HUDEP-2 (cell line): ENCODE measurements at regions not wholly inside any gene's neighbourhood (a gene's known extent, or its start where the extent isn't known, plus 50 kb on each side); places are given as distances from the start of the nearest gene placed in this dataset.
"Not testable (repeated sequence)": the region's sequence is repeated elsewhere in the genome, so short reads cannot be mapped to it uniquely, and the experiment has no call there.

Source experiments
- DNase-seq, 76 experiments: peaks; one replicate each; lab custom pipeline; 2025; ENCODE audit not compliant: unreplicated experiment in 76 of 76; lab: John Stamatoyannopoulos, UW

DNA sequence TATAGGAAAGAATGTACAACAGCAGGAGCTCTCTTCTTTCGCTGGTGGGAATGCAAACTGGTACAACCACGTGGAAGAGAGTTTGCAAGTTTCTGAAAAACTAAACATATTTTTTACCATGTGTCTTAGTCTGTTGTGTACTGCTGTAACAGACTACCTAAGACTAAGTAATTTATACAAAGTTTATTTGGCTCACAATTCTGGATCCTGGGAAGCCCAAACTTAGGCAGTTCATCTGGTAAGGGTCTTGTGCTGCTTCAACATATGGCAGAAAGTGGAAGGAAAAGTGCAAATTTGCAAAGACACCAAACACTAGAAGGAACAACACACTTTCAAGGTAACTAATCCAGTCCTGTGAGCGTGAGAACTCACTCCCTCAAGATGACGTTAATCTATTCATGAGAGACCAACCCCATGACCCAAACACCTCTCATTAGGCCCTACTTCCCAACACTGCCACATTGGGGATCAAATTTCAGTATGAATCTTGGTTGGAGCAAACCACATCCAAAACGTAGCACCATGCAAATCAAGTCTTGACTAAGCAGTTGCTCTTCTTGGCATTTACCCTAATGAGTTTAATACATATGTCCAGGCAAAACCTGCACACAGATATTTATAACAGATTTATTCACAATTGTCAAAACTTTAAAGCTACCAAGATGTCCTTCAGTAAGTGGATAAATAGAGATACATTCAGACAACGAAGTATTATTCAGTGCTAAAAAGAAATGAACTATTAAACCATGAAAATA is 481.9 kb upstream of the FOXG1 start:
- no peak for DNase-seq

DNA sequence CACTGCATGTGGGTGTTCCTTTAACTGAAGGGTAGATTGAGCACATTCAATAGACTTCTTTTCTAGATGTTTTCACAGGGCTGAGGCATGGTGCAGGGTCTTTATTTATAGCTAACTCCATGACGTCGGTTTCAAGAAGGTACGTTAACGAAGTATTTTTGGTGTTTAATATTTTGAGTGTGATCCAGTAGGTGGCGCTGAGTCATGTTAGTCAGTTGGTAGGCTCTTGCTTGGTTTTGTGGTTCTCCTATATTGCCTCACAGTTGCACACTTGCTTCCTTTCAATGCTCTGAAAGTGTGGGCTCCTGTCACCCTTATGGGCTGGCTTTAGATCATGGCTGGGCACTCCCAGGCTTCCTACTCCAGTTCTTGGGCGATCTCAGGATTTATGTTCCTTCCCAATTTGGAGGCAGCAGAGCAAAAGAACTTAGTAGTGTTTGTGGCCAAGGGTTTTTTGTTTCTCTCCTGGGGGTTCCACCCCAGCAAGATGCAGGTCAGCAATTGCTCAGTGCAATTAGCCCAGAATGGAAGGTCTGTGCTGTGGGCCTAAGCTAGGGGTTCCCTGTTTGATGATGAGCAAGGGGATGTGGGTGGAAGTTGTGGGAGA is 471.6 kb upstream of the FOXG1 start:
- peak in 3 of 76 experiments; percentile 0 to 4 (median 2) for DNase-seq

DNA sequence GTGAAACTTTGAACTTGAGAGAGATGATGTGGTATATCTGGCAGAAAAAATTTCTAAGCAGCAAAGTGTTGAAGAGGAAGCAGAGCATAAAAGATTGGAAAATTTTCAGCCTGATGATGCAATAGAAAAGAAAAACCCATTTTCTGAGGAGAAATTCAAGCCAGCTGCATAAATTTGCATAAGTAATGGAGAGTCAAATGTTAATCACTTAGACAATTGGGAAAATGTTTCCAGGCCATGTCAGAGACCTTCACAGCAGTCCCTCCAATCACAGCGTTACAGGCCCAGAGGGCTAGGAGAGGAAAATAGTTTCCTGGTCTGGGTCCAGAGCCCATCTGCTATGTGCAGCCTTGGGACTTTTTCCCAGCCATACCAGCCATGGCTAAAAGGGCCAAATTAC is 469.0 kb upstream of the FOXG1 start:
- no peak for DNase-seq

DNA sequence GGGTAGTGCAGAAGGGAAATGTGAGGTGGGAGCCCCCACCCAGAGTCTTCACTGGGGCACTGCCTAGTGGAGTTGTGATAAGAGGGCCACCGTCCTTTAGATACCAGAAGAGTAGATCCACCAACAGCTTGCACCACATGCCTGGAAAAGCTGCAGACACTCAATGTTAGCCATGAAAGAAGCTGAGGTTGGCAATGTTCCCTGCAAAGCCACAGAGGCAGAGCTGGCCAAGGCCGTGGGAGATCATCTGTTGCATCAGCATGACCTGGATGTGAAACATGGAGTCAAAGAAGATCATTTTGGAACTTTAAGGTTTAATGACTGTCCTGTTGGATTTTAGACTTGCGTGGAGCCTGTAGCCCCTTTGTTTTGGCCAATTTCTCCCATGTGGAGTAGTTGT is 468.4 kb upstream of the FOXG1 start:
- DNase-seq: no peak

DNA sequence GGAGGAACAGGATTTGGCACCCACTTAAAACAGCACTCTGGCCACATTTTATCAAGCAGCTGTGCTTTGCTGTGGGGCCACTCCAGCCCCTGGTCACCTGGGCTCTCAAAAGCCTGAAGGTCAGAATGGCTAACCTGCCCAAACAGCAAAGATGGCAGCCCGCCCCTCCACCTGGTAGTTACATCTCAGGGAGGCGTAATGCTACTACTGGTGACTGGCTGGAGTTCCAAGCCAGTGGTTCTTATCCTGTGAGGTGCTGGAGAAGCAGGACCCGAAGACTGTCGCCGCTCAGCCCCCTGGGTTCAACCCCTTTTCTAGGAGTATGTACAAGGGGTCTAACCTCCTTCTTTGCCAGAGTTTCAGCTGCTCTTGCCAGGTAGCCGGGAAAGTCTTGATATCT is 467.4 kb upstream of the FOXG1 start:
- no peak for DNase-seq

DNA sequence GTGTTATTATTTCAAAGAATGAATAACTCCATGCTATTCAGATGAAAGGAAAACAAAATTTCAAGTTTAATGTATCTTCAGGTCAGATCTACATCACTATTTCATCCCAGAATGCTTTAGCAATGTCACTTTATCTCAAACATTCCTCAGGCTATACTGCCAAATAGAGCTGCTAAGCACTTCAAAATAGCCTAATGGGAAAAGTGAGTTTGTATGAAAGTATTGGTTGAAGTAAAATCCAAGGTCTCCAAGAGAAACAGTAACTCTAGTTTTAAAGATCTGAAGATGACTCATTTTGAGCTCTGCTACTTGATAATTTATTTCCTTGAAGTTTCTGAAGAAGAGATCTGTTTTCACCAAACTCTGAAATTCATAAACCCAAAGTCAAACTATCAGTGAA is 466.2 kb upstream of the FOXG1 start:
- no peak for DNase-seq

DNA sequence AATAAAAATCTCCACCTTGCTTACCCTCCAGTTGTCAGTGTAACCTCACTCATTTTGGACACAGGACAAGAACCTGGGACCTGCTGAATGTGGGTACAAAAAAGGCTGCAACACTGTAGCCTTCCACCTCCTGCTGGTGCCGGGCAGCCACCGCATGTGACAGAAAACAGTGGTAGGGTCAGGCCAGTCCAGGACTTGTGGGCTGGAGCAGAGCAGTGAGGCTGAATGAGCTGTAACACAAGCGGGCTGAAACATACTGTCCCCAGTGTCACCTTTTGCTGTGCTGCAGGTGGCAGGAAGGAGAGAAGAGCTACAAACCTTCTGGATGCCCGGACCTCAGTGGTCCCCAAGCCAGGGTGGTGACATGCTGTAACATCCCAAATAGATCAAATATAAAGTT is 465.4 kb upstream of the FOXG1 start:
- no peak for DNase-seq

DNA sequence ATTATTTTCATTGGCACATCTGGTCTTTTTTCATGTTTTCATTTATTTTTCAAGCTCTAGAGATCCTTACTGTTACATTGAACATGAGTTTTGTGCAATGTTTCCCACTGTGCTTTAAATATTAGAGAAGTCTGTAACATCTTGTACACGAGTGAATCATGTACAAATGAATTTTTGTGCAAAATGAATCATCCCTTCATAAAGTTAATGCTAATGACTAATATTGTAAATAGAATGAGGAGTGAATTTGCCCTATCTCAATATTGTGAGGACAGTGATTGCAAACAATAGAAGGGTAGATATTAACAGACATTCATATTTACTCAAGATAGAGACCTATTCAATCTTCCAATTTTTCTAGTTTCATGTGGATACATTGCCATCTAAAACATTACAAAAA is 463.3 kb upstream of the FOXG1 start:
- DNase-seq: no peak

DNA sequence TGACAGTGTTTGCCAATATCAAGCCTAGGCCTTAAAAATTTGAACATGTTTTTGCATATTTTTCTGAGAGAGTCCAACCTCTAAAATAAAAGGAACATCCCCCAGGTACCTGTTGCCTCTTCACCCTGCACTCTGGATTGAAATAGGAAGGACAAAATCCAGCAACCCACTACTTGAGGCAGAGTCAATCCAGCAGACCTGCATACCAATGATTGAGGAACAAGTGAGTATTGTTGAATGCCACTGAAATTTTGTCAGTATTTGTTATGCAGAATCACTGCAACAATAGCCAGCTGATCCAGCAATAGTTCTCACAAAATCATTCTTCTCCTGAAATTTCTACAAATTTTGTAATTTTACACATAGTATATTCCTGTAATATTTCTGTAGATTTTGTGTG is 460.6 kb upstream of the FOXG1 start:
- no peak for DNase-seq

DNA sequence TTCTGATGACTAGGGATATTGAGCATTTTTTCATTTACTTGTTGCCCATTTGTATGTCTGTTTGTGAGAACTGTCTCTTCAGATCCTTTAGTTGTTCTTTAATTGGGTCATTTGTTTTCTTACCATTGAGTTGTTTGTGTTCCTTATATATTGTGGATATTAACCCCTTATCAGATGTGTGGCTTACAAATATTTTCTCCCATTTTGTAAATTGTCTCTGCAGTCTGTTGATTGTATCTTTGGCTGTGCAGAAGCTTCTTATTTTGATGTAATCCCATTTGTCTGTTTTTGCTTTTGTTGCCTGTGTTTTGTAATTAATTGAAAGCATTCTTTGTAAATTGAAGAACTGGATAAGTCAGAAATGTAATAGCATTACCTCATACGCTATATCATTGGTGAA is 459.1 kb upstream of the FOXG1 start:
- DNase-seq: no peak

DNA sequence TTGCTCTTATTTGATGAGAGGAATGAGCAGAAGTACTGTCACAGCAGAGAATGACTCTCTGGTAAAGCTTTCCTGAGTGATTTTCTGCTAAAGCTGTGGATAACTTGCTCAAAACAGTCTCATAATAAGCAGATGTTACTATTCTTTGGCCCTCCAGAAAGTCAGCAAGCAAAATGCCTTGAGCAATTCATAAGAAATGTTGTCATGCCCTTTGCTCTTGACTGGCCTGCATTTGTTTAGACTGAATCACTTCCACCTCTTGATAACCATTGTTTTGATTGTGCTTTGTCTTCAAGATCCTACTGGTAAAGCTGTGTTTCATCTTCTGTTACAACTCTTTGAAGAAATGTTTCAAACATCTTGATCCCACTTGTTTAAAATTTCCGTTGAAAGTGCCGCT is 457.9 kb upstream of the FOXG1 start:
- no peak for DNase-seq

DNA sequence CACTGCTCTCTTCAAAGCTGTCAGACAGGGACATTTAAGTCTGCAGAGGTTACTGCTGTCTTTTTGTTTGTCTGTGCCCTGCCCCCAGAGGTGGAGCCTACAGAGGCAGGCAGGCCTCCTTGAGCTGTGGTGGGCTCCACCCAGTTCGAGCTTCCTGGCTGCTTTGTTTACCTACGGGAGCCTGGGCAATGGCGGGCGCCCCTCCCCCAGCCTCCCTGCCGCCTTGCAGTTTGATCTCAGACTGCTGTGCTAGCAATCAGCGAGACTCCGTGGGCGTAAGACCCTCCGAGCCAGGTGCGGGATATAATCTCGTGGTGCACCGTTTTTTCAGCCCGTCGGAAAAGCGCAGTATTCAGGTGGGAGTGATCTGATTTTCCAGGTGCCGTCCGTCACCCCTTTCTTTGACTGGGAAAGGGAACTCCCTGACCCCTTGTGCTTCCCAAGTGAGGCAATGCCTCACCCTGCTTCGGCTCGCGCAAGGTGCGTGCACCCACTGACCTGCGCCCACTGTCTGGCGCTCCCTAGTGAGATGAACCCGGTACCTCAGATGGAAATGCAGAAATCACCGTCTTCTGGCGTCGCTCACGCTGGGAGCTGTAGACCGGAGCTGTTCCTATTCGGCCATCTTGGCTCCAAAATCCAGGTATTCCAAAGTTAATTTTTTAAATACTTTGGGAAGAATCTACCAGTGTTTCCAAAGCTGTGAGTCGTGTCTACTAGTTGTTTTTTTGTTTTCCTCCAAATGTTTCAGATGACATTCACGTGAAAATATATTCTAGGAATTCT is 448.5 kb upstream of the FOXG1 start:
- not testable (repeated sequence) for DNase-seq

DNA sequence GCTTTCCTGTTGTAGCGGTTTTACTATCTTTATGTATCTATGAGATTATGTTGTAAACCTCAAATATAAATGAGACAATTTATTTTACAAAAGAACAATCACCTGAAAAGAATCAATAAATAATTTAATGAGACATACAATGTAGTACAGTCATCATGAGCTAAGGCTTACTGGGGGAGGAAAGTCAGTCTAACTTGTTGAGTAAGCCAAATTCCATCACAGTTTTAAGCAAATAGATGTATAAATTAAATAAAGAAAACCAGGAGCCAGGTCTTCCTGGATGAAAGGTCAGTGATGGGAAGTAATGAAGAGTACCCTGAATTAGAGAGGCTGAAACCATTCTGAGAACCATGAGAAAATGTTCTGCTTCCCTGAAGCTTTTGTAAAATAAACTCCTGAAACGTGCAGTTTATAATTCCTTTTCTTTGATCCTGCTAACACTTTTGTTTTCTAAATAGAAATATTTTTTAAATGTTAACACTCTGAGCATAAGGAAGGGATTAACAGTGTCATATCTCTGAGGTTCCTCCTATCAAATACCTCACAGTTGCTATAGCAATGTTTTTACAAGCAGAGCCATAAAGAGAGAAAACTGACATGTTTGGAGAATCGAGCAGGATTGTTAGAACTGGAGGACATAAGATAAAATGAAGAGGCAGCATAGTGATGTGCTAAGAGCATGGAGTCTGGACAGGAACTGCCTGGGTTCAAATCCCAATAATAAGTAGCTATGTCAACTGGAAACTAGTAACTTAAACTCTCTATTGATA is 444.9 kb upstream of the FOXG1 start:
- DNase-seq: no peak

DNA sequence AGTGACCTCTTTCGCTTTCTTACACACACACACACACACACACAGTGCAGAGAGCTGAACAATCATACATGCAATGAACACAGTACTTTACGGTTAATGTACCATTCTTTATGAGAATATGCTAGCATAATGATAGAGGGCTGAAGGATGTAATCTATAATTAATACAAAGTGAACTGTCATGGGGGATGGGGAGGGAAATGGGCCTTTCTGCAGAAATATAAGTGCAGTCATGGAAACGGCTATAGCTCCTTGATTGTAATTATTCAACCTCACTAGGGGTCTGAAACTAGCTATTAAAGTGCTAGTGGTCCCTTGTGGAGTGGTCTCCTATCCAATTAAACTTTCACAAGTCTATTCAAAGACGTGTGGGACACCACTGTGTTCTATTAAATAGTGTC is 443.2 kb upstream of the FOXG1 start:
- DNase-seq: no peak

DNA sequence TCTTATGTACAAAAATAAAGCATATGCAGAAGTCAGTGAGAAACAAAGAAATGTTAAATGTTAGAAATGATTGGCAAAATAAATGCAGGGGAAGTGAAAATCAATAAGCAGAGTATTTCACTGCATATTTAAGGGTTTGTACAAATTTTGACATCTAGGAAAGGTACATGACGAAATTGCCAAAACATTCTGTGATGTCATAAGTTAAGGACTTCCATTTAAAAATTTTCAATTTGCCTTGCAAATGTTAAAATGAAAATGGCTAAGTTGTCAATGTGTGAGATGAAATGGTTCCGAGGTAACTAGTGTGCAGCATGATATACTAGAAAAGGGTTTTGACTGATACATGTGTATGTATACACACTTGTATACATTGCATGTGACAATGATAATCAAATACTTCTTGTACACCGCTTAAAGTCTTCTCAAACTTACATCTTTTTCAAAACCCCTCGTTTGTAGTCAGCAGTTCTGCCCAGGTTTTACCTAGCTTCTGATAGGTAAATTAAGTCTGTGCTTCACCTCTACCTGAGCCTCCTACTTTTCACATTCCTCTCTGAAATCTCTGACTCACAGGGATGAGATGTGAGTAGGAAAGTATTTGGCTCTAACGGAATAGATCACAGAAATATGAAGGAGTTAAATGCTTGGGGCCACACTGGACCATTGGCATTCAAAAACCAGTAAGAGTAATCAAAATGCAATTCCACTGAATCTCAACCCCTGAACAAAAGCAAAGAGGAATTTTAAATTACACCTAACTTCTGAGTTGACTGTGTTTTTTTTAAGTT is 442.4 kb upstream of the FOXG1 start:
- DNase-seq: no peak

DNA sequence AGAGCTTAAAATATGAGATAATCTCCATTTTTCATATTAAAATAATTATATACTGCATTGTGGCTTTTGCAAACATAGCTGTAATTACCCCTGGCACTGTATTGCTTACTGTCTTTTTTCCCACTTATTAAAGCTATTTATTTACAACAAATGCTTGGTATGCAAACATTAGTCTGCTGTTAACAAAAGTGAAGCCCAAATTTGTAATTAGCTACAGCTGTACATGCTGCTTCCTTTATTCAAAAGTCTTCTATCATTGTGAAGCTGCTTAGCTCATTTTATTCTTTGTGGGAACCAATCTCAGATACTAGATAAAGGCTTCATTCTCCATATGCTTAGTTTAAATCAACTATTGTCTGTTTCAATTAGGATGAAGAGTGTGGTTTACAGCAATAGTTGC is 425.8 kb upstream of the FOXG1 start:
- DNase-seq: no peak

DNA sequence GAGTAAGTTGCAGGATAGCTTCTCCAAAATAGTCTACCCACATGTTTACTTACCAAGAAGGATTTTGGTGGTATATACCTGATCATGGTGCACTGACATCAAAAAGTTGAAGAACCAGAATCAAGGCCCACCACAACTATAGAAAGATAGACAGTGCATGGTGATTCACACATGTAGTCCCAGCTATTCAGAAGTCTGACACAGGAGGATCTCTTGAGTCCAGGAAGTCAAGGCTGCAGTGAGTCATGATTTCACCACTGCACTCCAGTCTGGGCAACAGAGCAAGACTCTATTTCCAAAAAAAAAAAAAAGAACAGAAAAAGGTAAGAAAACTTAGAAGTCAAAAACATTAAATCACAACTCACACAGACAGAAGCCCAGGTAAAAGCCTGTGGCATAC is 422.2 kb upstream of the FOXG1 start:
- no peak for DNase-seq

DNA sequence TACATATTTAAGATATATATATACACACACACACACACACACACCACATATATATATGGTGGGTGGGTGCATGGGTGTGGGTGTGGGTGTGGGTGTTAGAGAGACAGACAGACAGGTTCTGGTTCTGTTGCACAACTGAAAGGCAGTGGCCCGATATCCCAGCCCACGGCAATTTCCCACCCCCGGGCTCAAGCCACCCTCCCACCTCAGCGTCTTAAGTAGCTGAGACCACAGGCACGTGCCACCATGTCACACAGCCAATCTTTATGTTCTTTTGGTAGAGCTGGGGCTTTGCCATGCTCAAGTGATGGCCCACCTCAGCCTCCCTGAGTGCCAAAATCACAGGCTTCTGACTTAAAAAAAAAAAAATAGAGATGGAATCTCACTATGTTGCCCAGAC is 417.8 kb upstream of the FOXG1 start:
- DNase-seq: no peak

DNA sequence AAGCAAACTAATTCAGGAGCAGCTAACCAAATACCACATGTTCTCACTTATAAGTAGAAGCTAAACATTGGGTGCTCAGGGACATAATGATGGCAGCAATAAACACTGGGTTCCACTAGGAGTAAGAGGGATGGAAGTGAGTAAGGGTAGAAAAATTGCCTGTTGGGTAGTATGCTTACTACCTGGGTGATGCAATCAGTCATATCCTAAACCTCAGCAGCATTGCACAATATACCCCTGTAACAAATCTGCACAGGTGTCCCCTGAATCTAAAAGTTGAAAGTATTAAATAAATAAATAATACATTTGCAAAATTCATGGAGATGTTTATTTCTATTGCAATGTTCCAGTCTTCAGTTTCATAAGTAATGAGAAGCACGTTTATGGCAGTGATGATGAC is 409.8 kb upstream of the FOXG1 start:
- no peak for DNase-seq

DNA sequence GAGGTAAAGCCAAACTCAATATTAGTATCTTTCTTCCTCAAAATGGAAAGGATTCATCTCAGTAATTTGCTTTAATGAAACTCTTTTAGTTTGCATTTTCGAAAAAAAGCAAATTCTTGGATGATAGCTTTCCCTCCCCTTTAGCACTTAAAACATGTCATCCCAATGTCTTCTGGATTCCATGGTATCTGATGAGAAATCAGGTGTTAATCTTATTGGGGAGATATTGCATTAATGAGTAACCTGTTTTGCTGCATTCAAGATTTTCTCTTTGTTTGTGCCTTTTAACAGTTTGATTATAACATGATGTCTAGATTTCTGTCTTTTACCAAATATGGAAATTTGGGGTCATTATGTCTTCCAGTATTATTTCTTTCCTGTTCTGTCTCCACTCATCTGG is 405.1 kb upstream of the FOXG1 start:
- DNase-seq: no peak
